HepG2 (cell line): ENCODE measurements at regions not wholly inside any gene's neighbourhood (a gene's known extent, or its start where the extent isn't known, plus 50 kb on each side); places are given as distances from the start of the nearest gene placed in this dataset.

Experiments used
- ATAC-seq: fragments of 200-7000 bp; cut with Tn5 transposase; 3 replicates; pipeline ENCODE4 v1.9.1; 2020; ENCODE audit warnings: mild to moderate bottlenecking, moderate library complexity
- BruUV-seq: library from RNA; stranded (reverse); fragments of 400-500 nt; replicated peaks from 2 replicates; lab custom pipeline; 2021; lab: Mats Ljungman, UMichigan
- CTCF ChIA-PET: fragments of 300-600 bp; formaldehyde crosslinking; extraction: SDS; loops from one replicate; lab custom pipeline; 2021; ENCODE audit warnings: low total read pairs, inconsistent platforms, low intra/inter-chr PET ratio; lab: Yijun Ruan, JAX
- POLR2A ChIA-PET: fragments of 350-600 bp; sonication (Branson Sonifier 250); formaldehyde crosslinking; loops from one replicate; lab custom pipeline; 2020; ENCODE audit warnings: antibody characterized with exemption, inconsistent platforms; lab: Yijun Ruan, JAX
- DNase-seq: peaks from one replicate; pipeline ENCODE4 v3.0.0-alpha.2; 2015; ENCODE audit warnings: low spot score
- FAIRE-seq: peaks from 3 replicates; lab custom pipeline; 2011; peaks lifted over from hg19 to GRCh38; lab: Jason Lieb, UNC
- H2AFZ ChIP-seq: one replicate; pipeline ENCODE4 v1.6.1; 2011; ENCODE audit warnings: low read length, inconsistent platforms
- H3K27ac ChIP-seq: fragments of 300-600 bp; 3 replicates; pipeline ENCODE4 v1.8.0; 2011; ENCODE audit warnings: mixed run types, mild to moderate bottlenecking, mixed read lengths, low read length, inconsistent platforms; ENCODE audit not compliant: insufficient read depth; ENCODE audit errors: extremely low read length
- H3K27me3 ChIP-seq, 2 experiments: fragments of 200-600 bp in 1 of 2; 2 replicates in 1 of 2; 3 replicates in 1 of 2; pipeline versions ENCODE4 v1.6.0 to v1.8.0; 2011; ENCODE audit warnings: low read length in 2 of 2, mild to moderate bottlenecking in 2 of 2, moderate library complexity in 2 of 2, inconsistent platforms in 1 of 2; ENCODE audit not compliant: insufficient read depth in 2 of 2, control insufficient read depth in 1 of 2
- H3K36me3 ChIP-seq, 2 experiments: fragments of 200-600 bp in 1 of 2; replicated peaks in 1 of 2; 2 replicates in 1 of 2; 3 replicates in 1 of 2; pipeline versions ENCODE4 v1.5.1 to v1.8.0; 2011; ENCODE audit warnings: low read length in 2 of 2, inconsistent platforms in 1 of 2; ENCODE audit not compliant: insufficient read depth in 2 of 2, control insufficient read depth in 1 of 2
- H3K4me1 ChIP-seq: 2 replicates; pipeline ENCODE4 v1.5.1; 2012; ENCODE audit warnings: low read length, inconsistent platforms; ENCODE audit not compliant: insufficient read depth
- H3K4me2 ChIP-seq: 2 replicates; pipeline ENCODE4 v1.6.0; 2011; ENCODE audit warnings: low read depth, low read length, inconsistent platforms
- H3K4me3 ChIP-seq, 3 experiments: fragments of 200-600 bp in 1 of 3; sonication (generic), shearing (Covaris generic) in 1 of 3; replicated peaks in 1 of 3; 2 replicates each; pipeline ENCODE4 v1.5.1; 2011 to 2016; ENCODE audit warnings: low read length in 3 of 3, inconsistent platforms in 2 of 3, low read depth in 2 of 3, mild to moderate bottlenecking in 2 of 3, control low read depth in 1 of 3, mixed read lengths in 1 of 3; ENCODE audit not compliant: insufficient read depth in 1 of 3
- H3K79me2 ChIP-seq: one replicate; pipeline ENCODE4 v1.6.1; 2011; ENCODE audit warnings: low read length, inconsistent platforms; ENCODE audit not compliant: insufficient read depth
- H3K9ac ChIP-seq: 2 replicates; pipeline ENCODE4 v1.6.0; 2011; ENCODE audit warnings: mild to moderate bottlenecking, low read depth, low read length, inconsistent platforms; ENCODE audit not compliant: insufficient read depth
- H3K9me3 ChIP-seq: 2 replicates; pipeline ENCODE4 v1.5.1; 2012; ENCODE audit warnings: mild to moderate bottlenecking, low read length
- H4K20me1 ChIP-seq: 2 replicates; pipeline ENCODE4 v1.6.0; 2011; ENCODE audit warnings: inconsistent platforms, mild to moderate bottlenecking, low read length, moderate library complexity; ENCODE audit not compliant: insufficient read depth
- FOXK1 ChIP-seq: sonication (generic); formaldehyde crosslinking; IDR thresholded peaks from 2 replicates; pipeline ENCODE4 v1.4.0; 2020; ENCODE audit warnings: low read depth, missing genetic modification reagents, borderline replicate concordance
- GTF2F1 ChIP-seq: fragments of 150-350 bp; IDR thresholded peaks from 2 replicates; pipeline ENCODE4 v1.6.1; 2014; ENCODE audit warnings: low read length
- HDAC1 ChIP-seq: sonication (generic); formaldehyde crosslinking; IDR thresholded peaks from 2 replicates; pipeline ENCODE4 v1.5.1; 2020; ENCODE audit warnings: mild to moderate bottlenecking, missing genetic modification reagents
- KLF16 ChIP-seq, 2 experiments: sonication (generic) in 1 of 2; formaldehyde crosslinking in 1 of 2; IDR thresholded peaks; 2 replicates each; pipeline versions ENCODE4 v1.6.1 to v1.8.0; 2016 to 2023; ENCODE audit warnings: missing genetic modification reagents in 2 of 2, missing compliant biosample characterization in 1 of 2
- MBD4 ChIP-seq: IDR thresholded peaks from 2 replicates; pipeline ENCODE4 v1.6.1; 2012; ENCODE audit warnings: low read length, inconsistent platforms, borderline replicate concordance
- PCBP1 ChIP-seq: fragments of 200-400 bp; formaldehyde crosslinking; IDR thresholded peaks from 2 replicates; pipeline ENCODE4 v1.6.1; 2017; ENCODE audit warnings: mild to moderate bottlenecking, low read depth, low read length, borderline replicate concordance
- ZNF205 ChIP-seq: IDR thresholded peaks from 2 replicates; pipeline ENCODE4 v1.6.1; 2018; ENCODE audit warnings: missing biosample characterization, missing genetic modification reagents
- ZNF230 ChIP-seq: sonication (generic); formaldehyde crosslinking; IDR thresholded peaks from 2 replicates; pipeline ENCODE4 v1.4.0; 2020; ENCODE audit warnings: mild to moderate bottlenecking, missing genetic modification reagents
- ZNF256 ChIP-seq: sonication (generic); formaldehyde crosslinking; conservative IDR thresholded peaks from 2 replicates; pipeline ENCODE4 v1.4.0; 2020; ENCODE audit warnings: missing genetic modification reagents
- ZNF446 ChIP-seq: sonication (generic); formaldehyde crosslinking; IDR thresholded peaks from 2 replicates; pipeline ENCODE4 v1.5.0; 2020; ENCODE audit warnings: mild to moderate bottlenecking, missing genetic modification reagents
- WGBS: methylation state at CpG from one replicate; pipeline ENCODE4 v1.1.6; 2017; ENCODE audit warnings: low lambda C conversion rate; 5-methylcytosine and 5-hydroxymethylcytosine counted together
- in situ Hi-C: cut with HindIII; loops from 2 replicates; pipeline ENCODE4 v1.10.0; 2017; ENCODE audit warnings: low pct_unique_long_range_greater_than_20kb; ENCODE audit not compliant: extremely low pct_ligation_motif_present
- intact Hi-C: fragments of 100-400 bp; cut with micrococcal nuclease; formaldehyde crosslinking; loops from one replicate; pipeline ENCODE4 v1.10.0; 2022; ENCODE audit not compliant: unreplicated experiment
- TF ChIP-seq, protein P1 (sequence below): IDR thresholded peaks from 2 replicates; pipeline ENCODE4 v1.6.1; 2016; ENCODE audit warnings: missing compliant biosample characterization, missing genetic modification reagents, borderline replicate concordance
- TF ChIP-seq, protein P2 (sequence below), 2 experiments: IDR thresholded peaks; 2 replicates each; pipeline ENCODE4 v1.6.1; 2011 to 2012; ENCODE audit warnings: low read length in 2 of 2, borderline replicate concordance in 1 of 2, low read depth in 1 of 2, mild to moderate bottlenecking in 1 of 2, moderate library complexity in 1 of 2
- TF ChIP-seq, protein P3 (sequence below): sonication (generic); formaldehyde crosslinking; IDR thresholded peaks from 2 replicates; pipeline ENCODE4 v1.8.0; 2023; ENCODE audit warnings: mild to moderate bottlenecking, missing genetic modification reagents

DNA sequence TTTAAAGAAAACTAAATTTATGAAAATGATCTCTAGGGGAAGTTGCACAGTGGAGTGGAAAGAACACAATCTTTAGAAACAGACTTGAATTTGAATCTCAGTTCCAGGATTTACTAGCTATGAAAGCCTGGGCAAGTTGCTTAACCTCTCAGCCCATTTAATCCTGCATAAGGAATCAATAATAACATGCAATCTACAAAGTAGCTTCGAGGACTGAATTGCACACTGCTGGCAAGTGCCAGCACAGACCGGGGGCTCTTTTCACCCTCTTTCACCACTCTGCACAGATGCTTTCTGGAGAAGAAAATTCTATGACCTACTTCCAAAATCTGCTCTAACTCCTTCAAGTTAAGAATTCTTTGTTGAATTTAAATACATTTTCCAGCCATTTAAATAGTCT lies 63.4 kb upstream of the ANK3 start:
- no peak overlapping the region for H3K4me3 ChIP-seq
- no peaks in the 10 kb centered on the region; a peak in 2 of 5 replicates for H3K27me3 ChIP-seq
- no peak overlapping the region for H3K9ac ChIP-seq
- no peaks in the 10 kb centered on the region for H3K79me2 ChIP-seq
- no peak overlapping the region for H3K4me2 ChIP-seq
- POLR2A ChIA-PET = no interaction called here
- CTCF ChIA-PET = no interaction called here
- no peak for ATAC-seq
- DNase-seq = no peak
- FAIRE-seq = no peak
- H2AFZ ChIP-seq = no peak overlapping the region
- H3K27ac ChIP-seq = no peak overlapping the region
- H3K36me3 ChIP-seq = no peaks in the 10 kb centered on the region
- TF ChIP-seq ZNF256 (CRISPR knock-in tag) (no peak), KLF16 (CRISPR knock-in tag; IDR thresholded peaks at IDR 0.05) (no peak), PCBP1 (no peak), HDAC1 (CRISPR knock-in tag) (no peak), ZNF446 (CRISPR knock-in tag) (no peak), FOXK1 (no peak), GTF2F1 (no peak), ZNF230 (CRISPR knock-in tag) (no peak), MBD4 (no peak), ZNF205 (CRISPR knock-in tag) (no peak)
- TF ChIP-seq, protein P1, sequence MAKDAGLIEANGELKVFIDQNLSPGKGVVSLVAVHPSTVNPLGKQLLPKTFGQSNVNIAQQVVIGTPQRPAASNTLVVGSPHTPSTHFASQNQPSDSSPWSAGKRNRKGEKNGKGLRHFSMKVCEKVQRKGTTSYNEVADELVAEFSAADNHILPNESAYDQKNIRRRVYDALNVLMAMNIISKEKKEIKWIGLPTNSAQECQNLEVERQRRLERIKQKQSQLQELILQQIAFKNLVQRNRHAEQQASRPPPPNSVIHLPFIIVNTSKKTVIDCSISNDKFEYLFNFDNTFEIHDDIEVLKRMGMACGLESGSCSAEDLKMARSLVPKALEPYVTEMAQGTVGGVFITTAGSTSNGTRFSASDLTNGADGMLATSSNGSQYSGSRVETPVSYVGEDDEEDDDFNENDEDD (CRISPR knock-in tag) = no peak
- TF ChIP-seq, protein P2, sequence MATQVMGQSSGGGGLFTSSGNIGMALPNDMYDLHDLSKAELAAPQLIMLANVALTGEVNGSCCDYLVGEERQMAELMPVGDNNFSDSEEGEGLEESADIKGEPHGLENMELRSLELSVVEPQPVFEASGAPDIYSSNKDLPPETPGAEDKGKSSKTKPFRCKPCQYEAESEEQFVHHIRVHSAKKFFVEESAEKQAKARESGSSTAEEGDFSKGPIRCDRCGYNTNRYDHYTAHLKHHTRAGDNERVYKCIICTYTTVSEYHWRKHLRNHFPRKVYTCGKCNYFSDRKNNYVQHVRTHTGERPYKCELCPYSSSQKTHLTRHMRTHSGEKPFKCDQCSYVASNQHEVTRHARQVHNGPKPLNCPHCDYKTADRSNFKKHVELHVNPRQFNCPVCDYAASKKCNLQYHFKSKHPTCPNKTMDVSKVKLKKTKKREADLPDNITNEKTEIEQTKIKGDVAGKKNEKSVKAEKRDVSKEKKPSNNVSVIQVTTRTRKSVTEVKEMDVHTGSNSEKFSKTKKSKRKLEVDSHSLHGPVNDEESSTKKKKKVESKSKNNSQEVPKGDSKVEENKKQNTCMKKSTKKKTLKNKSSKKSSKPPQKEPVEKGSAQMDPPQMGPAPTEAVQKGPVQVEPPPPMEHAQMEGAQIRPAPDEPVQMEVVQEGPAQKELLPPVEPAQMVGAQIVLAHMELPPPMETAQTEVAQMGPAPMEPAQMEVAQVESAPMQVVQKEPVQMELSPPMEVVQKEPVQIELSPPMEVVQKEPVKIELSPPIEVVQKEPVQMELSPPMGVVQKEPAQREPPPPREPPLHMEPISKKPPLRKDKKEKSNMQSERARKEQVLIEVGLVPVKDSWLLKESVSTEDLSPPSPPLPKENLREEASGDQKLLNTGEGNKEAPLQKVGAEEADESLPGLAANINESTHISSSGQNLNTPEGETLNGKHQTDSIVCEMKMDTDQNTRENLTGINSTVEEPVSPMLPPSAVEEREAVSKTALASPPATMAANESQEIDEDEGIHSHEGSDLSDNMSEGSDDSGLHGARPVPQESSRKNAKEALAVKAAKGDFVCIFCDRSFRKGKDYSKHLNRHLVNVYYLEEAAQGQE (IDR thresholded peaks at IDR 0.05; ENCODE audit: borderline replicate concordance in 1 of 2, low read depth in 1 of 2, low read length in 2 of 2) = no peak
- TF ChIP-seq, protein P3, sequence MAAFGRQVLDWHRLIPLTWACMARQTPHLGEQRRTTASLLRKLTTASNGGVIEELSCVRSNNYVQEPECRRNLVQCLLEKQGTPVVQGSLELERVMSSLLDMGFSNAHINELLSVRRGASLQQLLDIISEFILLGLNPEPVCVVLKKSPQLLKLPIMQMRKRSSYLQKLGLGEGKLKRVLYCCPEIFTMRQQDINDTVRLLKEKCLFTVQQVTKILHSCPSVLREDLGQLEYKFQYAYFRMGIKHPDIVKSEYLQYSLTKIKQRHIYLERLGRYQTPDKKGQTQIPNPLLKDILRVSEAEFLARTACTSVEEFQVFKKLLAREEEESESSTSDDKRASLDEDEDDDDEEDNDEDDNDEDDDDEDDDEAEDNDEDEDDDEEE (CRISPR knock-in tag) = no peak
- TF ChIP-seq, all 625 proteins: peak for 0
- in situ Hi-C loops = loop anchor here (10.0 kb wide), 2 partner anchors 202 to 312 kb away; no protein-coding TSS in a partner anchor
- no peaks in the 10 kb centered on the region for H4K20me1 ChIP-seq
- no peaks in the 10 kb centered on the region for H3K4me1 ChIP-seq
- H3K9me3 ChIP-seq = no peaks in the 10 kb centered on the region
- intact Hi-C loops = no loop called here
- BruUV-seq = no TSS peak
- WGBS = 0% methylated on average over 2 of the region's 2 CpGs
